HCT116 (cell line): ENCODE measurements at regions not wholly inside any gene's neighbourhood (a gene's known extent, or its start where the extent isn't known, plus 50 kb on each side); places are given as distances from the start of the nearest gene placed in this dataset.

Experiments used
- ATAC-seq: fragments of 200-7000 bp; cut with Tn5 transposase; 2 replicates; pipeline ENCODE4 v1.9.1; 2020; ENCODE audit warnings: mild to moderate bottlenecking, moderate library complexity
- BruUV-seq: library from RNA; stranded (reverse); fragments of 400-500 nt; replicated peaks from 2 replicates; lab custom pipeline; 2021; lab: Mats Ljungman, UMichigan
- CTCF ChIA-PET: fragments of 300-600 bp; sonication (Branson Sonifier 250); formaldehyde crosslinking; loops from one replicate; lab custom pipeline; 2021; ENCODE audit warnings: antibody characterized with exemption; lab: Charles Lee
- POLR2A ChIA-PET: fragments of 300-600, 350-600 bp; sonication (Branson Sonifier 250); formaldehyde crosslinking; loops from one replicate; lab custom pipeline; 2021; ENCODE audit warnings: antibody characterized with exemption; lab: Charles Lee
- RAD21 ChIA-PET, 2 experiments: fragments of 300-600 bp; sonication (Branson Sonifier 250); formaldehyde crosslinking; loops; one replicate each; lab custom pipeline; 2023; ENCODE audit warnings: low total read pairs in 2 of 2; ENCODE audit not compliant: uncharacterized antibody in 2 of 2, unreplicated experiment in 2 of 2, low non-redundant PET in 1 of 2; lab: Charles Lee
- DNase-seq: peaks from one replicate; pipeline ENCODE4 v3.0.0-alpha.2; 2010; ENCODE audit warnings: low read depth, low spot score
- H2AFZ ChIP-seq: fragments of 200-600 bp; shearing (Covaris generic), sonication (generic); 2 replicates; pipeline ENCODE4 v1.6.1; 2017; ENCODE audit warnings: low read depth, mixed run types, mixed read lengths, antibody characterized with exemption, low read length; ENCODE audit not compliant: poor library complexity, severe bottlenecking
- H3K27ac ChIP-seq: 2 replicates; pipeline ENCODE4 v1.5.1; 2012; ENCODE audit warnings: low read depth, low read length
- H3K27me3 ChIP-seq: fragments of 200-600 bp; sonication (generic); 2 replicates; pipeline ENCODE4 v1.6.1; 2016; ENCODE audit warnings: mixed run types, low read length, mixed read lengths; ENCODE audit not compliant: insufficient read depth
- H3K36me3 ChIP-seq, 2 experiments: fragments of 200-500 bp in 1 of 2; fragments of 200-600 bp in 1 of 2; sonication (Bioruptor generic) in 1 of 2; sonication (generic) in 1 of 2; 2 replicates each; pipeline versions ENCODE4 v1.5.1 to v1.6.1; 2014 to 2016; ENCODE audit warnings: low read length in 2 of 2, inconsistent platforms in 1 of 2, mixed read lengths in 1 of 2, mixed run types in 1 of 2; ENCODE audit not compliant: insufficient read depth in 2 of 2, control insufficient read depth in 1 of 2
- H3K4me1 ChIP-seq, 2 experiments: fragments of 200-600 bp in 1 of 2; sonication (generic) in 1 of 2; 2 replicates each; pipeline versions ENCODE4 v1.5.1 to v1.6.1; 2012 to 2017; ENCODE audit warnings: low read length in 2 of 2, inconsistent platforms in 1 of 2, mild to moderate bottlenecking in 1 of 2, mixed read lengths in 1 of 2, mixed run types in 1 of 2, moderate library complexity in 1 of 2; ENCODE audit not compliant: insufficient read depth in 2 of 2, control insufficient read depth in 1 of 2
- H3K4me2 ChIP-seq: fragments of 200-600 bp; sonication (generic); 2 replicates; pipeline ENCODE4 v1.6.1; 2017; ENCODE audit warnings: mixed run types, low read length, mixed read lengths
- H3K4me3 ChIP-seq, 2 experiments: fragments of 200-600 bp in 1 of 2; sonication (generic) in 1 of 2; replicated peaks in 1 of 2; 2 replicates each; pipeline ENCODE4 v1.5.1; 2011 to 2016; ENCODE audit warnings: low read length in 2 of 2, control low read depth in 1 of 2, low read depth in 1 of 2, mild to moderate bottlenecking in 1 of 2, mixed read lengths in 1 of 2, mixed run types in 1 of 2
- H3K79me2 ChIP-seq: fragments of 200-600 bp; sonication (generic); 2 replicates; pipeline ENCODE4 v1.6.1; 2017; ENCODE audit warnings: mild to moderate bottlenecking, mixed run types, low read length, moderate library complexity, mixed read lengths; ENCODE audit not compliant: insufficient read depth
- H3K9ac ChIP-seq: fragments of 200-600 bp; sonication (generic); 2 replicates; pipeline ENCODE4 v1.6.1; 2016; ENCODE audit warnings: low read length, mixed read lengths
- H3K9me2 ChIP-seq: fragments of 200-600 bp; sonication (generic), shearing (Covaris generic); 2 replicates; pipeline ENCODE4 v1.6.1; 2017; ENCODE audit warnings: mixed run types, mild to moderate bottlenecking, moderate library complexity; ENCODE audit not compliant: insufficient read depth
- H3K9me3 ChIP-seq, 2 experiments: fragments of 200-500 bp in 1 of 2; fragments of 200-600 bp in 1 of 2; sonication (Bioruptor generic) in 1 of 2; sonication (generic) in 1 of 2; 2 replicates each; pipeline ENCODE4 v1.6.1; 2014 to 2017; ENCODE audit warnings: low read length in 2 of 2, mixed read lengths in 2 of 2, inconsistent platforms in 1 of 2, low read depth in 1 of 2, mild to moderate bottlenecking in 1 of 2, mixed run types in 1 of 2, moderate library complexity in 1 of 2; ENCODE audit not compliant: control insufficient read depth in 1 of 2, insufficient read depth in 1 of 2
- H4K20me1 ChIP-seq: fragments of 200-600 bp; sonication (generic), shearing (Covaris generic); 2 replicates; pipeline ENCODE4 v1.6.1; 2017; ENCODE audit warnings: mixed run types, mild to moderate bottlenecking, moderate library complexity; ENCODE audit not compliant: insufficient read depth
- CBX3 ChIP-seq: IDR thresholded peaks from 2 replicates; pipeline ENCODE4 v1.6.1; 2012; ENCODE audit warnings: low read depth
- ELF1 ChIP-seq: IDR thresholded peaks from 2 replicates; pipeline ENCODE4 v1.6.1; 2012; ENCODE audit warnings: low read depth, borderline replicate concordance
- EZH2phosphoT487 ChIP-seq: fragments of 200-600 bp; IDR thresholded peaks from 2 replicates; pipeline ENCODE4 v1.6.1; 2018; ENCODE audit warnings: antibody characterized with exemption, borderline replicate concordance
- FOSL1 ChIP-seq: IDR thresholded peaks from 2 replicates; pipeline ENCODE4 v1.6.1; 2012; ENCODE audit warnings: low read depth
- MAX ChIP-seq: IDR thresholded peaks from 2 replicates; pipeline ENCODE4 v1.6.1; 2012
- POLR2AphosphoS5 ChIP-seq: IDR thresholded peaks from 2 replicates; pipeline ENCODE4 v1.6.1; 2011; ENCODE audit warnings: mild to moderate bottlenecking, low read depth, low read length, moderate library complexity
- RAD21 ChIP-seq: IDR thresholded peaks from 2 replicates; pipeline ENCODE4 v1.6.1; 2012; ENCODE audit warnings: low read depth, mild to moderate bottlenecking
- SIN3A ChIP-seq: IDR thresholded peaks from 2 replicates; pipeline ENCODE4 v1.6.1; 2012; ENCODE audit warnings: low read depth
- SP1 ChIP-seq: IDR thresholded peaks from 2 replicates; pipeline ENCODE4 v1.6.1; 2012; ENCODE audit warnings: low read depth
- YY1 ChIP-seq: IDR thresholded peaks from 2 replicates; pipeline ENCODE4 v1.6.1; 2011; ENCODE audit warnings: low read length, low read depth, moderate library complexity, mild to moderate bottlenecking; ENCODE audit not compliant: insufficient replicate concordance; ENCODE audit errors: extremely low read depth
- ZFX ChIP-seq: fragments of 450-650 bp; IDR thresholded peaks from 2 replicates; pipeline ENCODE4 v1.6.1; 2017
- intact Hi-C: fragments of 100-400 bp; cut with micrococcal nuclease; formaldehyde crosslinking; loops from 2 replicates; pipeline ENCODE4 v1.10.0; 2022

GRCh38 chr2:120526047-120526562 lies 180.2 kb downstream of the INHBB start:
- Histone ChIP-seq H3K27ac (no peak overlapping the region), H3K79me2 (no peaks in the 10 kb centered on the region), H3K4me2 (no peak overlapping the region), H3K9me2 (no peaks in the 10 kb centered on the region), H3K9ac (no peak overlapping the region), H3K36me3 (no peaks in the 10 kb centered on the region), H3K4me1 (peaks cover 4 to 12% of the 10 kb centered on the region in 2 experiments; a peak in 3 of 4 replicates)
- BruUV-seq, result no TSS peak
- intact Hi-C loops, result loop anchor here (10.0 kb wide), 1 partner anchor 181 kb away; the partner anchor contains the start of gene INHBB
- POLR2A ChIA-PET, result no interaction called here
- CTCF ChIA-PET, result no interaction called here
- RAD21 ChIA-PET, result no interaction called here
- TF ChIP-seq POLR2AphosphoS5, result no peak
- TF ChIP-seq, all 23 proteins: peak for 0
- no peak overlapping the region for H3K4me3 ChIP-seq
- H2AFZ ChIP-seq, result no peak overlapping the region
- no peaks in the 10 kb centered on the region for H3K27me3 ChIP-seq
- no peaks in the 10 kb centered on the region; a peak in 1 of 4 replicates for H3K9me3 ChIP-seq
- no peak for DNase-seq
- no peak for ATAC-seq
- H4K20me1 ChIP-seq, result no peaks in the 10 kb centered on the region

- no peak overlapping the region for H2AFZ ChIP-seq
- H3K36me3 ChIP-seq, result no peaks in the 10 kb centered on the region
- BruUV-seq, result no TSS peak
- ChIA-PET CTCF (no interaction called here), RAD21 (no interaction called here), POLR2A (interaction anchor here (0.8 kb wide), 1 partner anchor 15 kb away, joined by 3 read pairs; no protein-coding TSS in a partner anchor)
- H3K27me3 ChIP-seq, result no peaks in the 10 kb centered on the region
- H3K9me2 ChIP-seq, result no peaks in the 10 kb centered on the region
- no peak for TF ChIP-seq RAD21
- TF ChIP-seq CBX3, result no peak
- no peak for TF ChIP-seq FOSL1
- no peak for TF ChIP-seq SP1
- TF ChIP-seq ZFX, result no peak
- no peak for TF ChIP-seq YY1
- TF ChIP-seq SIN3A, result no peak
- no peak for TF ChIP-seq EZH2phosphoT487
- no peak for TF ChIP-seq ELF1
- no peak for TF ChIP-seq MAX
- H3K9ac ChIP-seq, result no peak overlapping the region
- peaks cover 4 to 12% of the 10 kb centered on the region in 2 experiments; a peak in 3 of 4 replicates for H3K4me1 ChIP-seq
- DNase-seq, result no peak
- H3K9me3 ChIP-seq, result no peaks in the 10 kb centered on the region; a peak in 1 of 4 replicates
- ATAC-seq, result no peak
- no peak overlapping the region for H3K4me2 ChIP-seq
- intact Hi-C loops, result loop anchor here (10.0 kb wide), 1 partner anchor 182 kb away; the partner anchor contains the start of gene INHBB
- no peaks in the 10 kb centered on the region for H4K20me1 ChIP-seq
- no peaks in the 10 kb centered on the region for H3K79me2 ChIP-seq
- no peak overlapping the region for H3K27ac ChIP-seq
- no peak overlapping the region for H3K4me3 ChIP-seq
Observed at GRCh38 chr2:120526997-120527945, 181.3 kb downstream of the INHBB start.
